Vagina (tissue), 2 donors: ENCODE measurements at regions not wholly inside any gene's neighbourhood (a gene's known extent, or its start where the extent isn't known, plus 50 kb on each side); places are given as distances from the start of the nearest gene placed in this dataset.

Source experiments
- DNase-seq, 2 donors: peaks; one replicate each; pipeline ENCODE4 v3.0.0-alpha.2; 2017; ENCODE audit errors: extremely low spot score in 2 of 2
- H3K27ac ChIP-seq: fragments of 200-600 bp; sonication (generic); one replicate; pipeline ENCODE4 v1.5.1; 2019
- H3K27me3 ChIP-seq: fragments of 200-600 bp; sonication (generic); one replicate; pipeline ENCODE4 v1.5.1; 2019
- H3K36me3 ChIP-seq, 2 donors: fragments of 200-600 bp; sonication (generic); one replicate each; pipeline ENCODE4 v1.5.1; 2017 to 2019
- H3K4me1 ChIP-seq: fragments of 200-600 bp; sonication (generic); one replicate; pipeline ENCODE4 v1.5.1; 2019
- H3K4me3 ChIP-seq, 2 donors: fragments of 200-600 bp; sonication (generic); 1 replicate in 1 of 2; 2 replicates in 1 of 2; pipeline ENCODE4 v1.5.1; 2016 to 2019
- H3K9me3 ChIP-seq: fragments of 200-600 bp; sonication (generic); one replicate; pipeline ENCODE4 v1.5.1; 2019
- POLR2A ChIP-seq, 2 donors: fragments of 450-650 bp; IDR thresholded peaks; one replicate each; pipeline ENCODE4 v1.6.1; 2017; ENCODE audit warnings: antibody characterized with exemption in 2 of 2, mild to moderate bottlenecking in 2 of 2, moderate library complexity in 2 of 2
- POLR2AphosphoS5 ChIP-seq, 2 donors: sonication (generic); formaldehyde crosslinking; IDR thresholded peaks; one replicate each; pipeline ENCODE4 v1.9.0; 2017; ENCODE audit warnings: antibody characterized with exemption in 2 of 2, mild to moderate bottlenecking in 2 of 2, low read depth in 1 of 2; ENCODE audit not compliant: insufficient read depth in 1 of 2
- intact Hi-C: fragments of 100-400 bp; cut with DNase I; formaldehyde crosslinking; loops from one replicate; pipeline ENCODE4 v1.15.1; 2023
- TF ChIP-seq, protein P1 (sequence below), 3 experiments: fragments of 450-650 bp in 2 of 3; fragments of 200-600 bp in 1 of 3; sonication (generic) in 1 of 3; IDR thresholded peaks; one replicate each; pipeline ENCODE4 v1.5.1; 2017 to 2019; ENCODE audit warnings: antibody characterized with exemption in 3 of 3, mild to moderate bottlenecking in 2 of 3, moderate library complexity in 2 of 3

DNA sequence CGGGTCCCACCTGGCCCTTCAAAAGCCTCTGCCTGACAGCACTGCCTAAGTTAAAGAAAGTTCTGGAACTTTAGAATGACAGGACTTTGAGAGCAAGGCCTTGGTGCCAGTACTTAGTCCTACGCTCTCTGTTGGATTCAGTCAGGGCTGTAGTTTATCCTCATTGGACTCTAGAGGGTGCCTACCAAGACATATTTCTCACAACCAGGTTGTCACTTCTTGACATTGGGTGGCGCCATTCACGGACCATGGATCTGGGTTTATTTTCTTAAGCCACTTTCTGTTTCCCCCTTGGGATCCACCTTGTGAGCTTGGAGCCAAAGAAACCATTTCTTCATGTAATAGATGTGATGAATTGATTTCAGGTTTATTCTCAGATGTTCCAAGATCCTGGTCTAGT, 787.0 kb upstream of the TBX3 start:
- intact Hi-C loops = no loop called here

DNA sequence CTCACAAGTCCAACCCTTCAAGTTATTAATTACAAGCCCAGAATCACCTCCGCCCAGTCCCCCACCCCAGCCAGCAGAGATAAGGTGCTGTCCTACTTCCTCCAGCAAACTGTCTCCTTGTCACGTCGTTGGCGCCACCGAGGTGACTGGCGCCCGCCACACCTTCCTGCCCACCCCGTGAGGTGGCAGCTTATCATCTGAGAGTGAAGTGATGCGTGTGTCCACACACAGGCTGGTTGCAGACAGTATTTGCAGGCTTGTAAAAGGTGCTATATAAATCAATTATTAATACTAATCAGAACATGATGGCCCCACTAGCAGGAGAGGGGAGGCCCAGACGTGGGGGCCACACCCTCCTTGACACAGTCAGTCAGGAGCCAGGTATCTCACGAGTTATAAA, 786.6 kb upstream of the TBX3 start:
- Histone ChIP-seq H3K27ac (no peak overlapping the region), H3K4me1 (peaks cover 3% of the 10 kb centered on the region), H3K4me3 (no peak overlapping the region), H3K36me3 (no peaks in the 10 kb centered on the region), H3K9me3 (no peaks in the 10 kb centered on the region), H3K27me3 (no peaks in the 10 kb centered on the region)
- DNase-seq = peak in 1 of 2 donors; percentile 49
- TF ChIP-seq, protein P1, sequence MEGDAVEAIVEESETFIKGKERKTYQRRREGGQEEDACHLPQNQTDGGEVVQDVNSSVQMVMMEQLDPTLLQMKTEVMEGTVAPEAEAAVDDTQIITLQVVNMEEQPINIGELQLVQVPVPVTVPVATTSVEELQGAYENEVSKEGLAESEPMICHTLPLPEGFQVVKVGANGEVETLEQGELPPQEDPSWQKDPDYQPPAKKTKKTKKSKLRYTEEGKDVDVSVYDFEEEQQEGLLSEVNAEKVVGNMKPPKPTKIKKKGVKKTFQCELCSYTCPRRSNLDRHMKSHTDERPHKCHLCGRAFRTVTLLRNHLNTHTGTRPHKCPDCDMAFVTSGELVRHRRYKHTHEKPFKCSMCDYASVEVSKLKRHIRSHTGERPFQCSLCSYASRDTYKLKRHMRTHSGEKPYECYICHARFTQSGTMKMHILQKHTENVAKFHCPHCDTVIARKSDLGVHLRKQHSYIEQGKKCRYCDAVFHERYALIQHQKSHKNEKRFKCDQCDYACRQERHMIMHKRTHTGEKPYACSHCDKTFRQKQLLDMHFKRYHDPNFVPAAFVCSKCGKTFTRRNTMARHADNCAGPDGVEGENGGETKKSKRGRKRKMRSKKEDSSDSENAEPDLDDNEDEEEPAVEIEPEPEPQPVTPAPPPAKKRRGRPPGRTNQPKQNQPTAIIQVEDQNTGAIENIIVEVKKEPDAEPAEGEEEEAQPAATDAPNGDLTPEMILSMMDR (IDR thresholded peaks at IDR 0.05) = no peak
- TF ChIP-seq POLR2A (IDR thresholded peaks at IDR 0.05) = no peak
- intact Hi-C loops = no loop called here

More for the DNA sequence above, 787.0 kb upstream of the TBX3 start:
- no peaks in the 10 kb centered on the region for H3K9me3 ChIP-seq
- peaks cover 3% of the 10 kb centered on the region for H3K4me1 ChIP-seq
- H3K27me3 ChIP-seq = no peaks in the 10 kb centered on the region
- peak in 1 of 2 donors; percentile 8 for DNase-seq
- H3K4me3 ChIP-seq = no peak overlapping the region
- TF ChIP-seq POLR2AphosphoS5 (IDR thresholded peaks at IDR 0.05; ENCODE audit: insufficient read depth in 1 of 2, low read depth in 1 of 2) (no peak), POLR2A (IDR thresholded peaks at IDR 0.05) (no peak)
- TF ChIP-seq, protein P1 (IDR thresholded peaks at IDR 0.05) = no peak
- H3K36me3 ChIP-seq = no peaks in the 10 kb centered on the region
- H3K27ac ChIP-seq = no peak overlapping the region

DNA sequence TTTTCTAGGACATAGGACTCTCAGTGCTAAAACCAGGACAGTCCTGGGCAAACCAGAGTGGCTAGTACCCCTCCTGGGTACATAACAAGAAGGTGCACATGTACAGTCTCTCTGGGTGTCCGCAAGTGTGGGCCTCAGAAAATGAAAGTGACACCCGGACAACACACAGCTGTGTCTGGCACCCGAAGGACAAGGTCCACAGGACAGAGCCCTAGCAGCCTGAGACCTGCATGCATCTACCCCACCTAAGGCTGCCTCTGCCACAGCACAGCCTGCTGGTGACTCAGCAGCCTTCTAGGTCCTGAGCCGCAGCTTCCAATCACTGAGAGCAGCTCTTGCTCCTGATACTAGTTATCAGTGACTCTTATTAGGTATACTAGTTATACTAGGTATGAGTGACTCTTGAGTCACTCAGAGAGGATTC, 784.1 kb upstream of the TBX3 start:
- H3K4me1 ChIP-seq = peaks cover 16% of the 10 kb centered on the region
- TF ChIP-seq POLR2A (IDR thresholded peaks at IDR 0.05) = no peak
- TF ChIP-seq, protein P1 (IDR thresholded peaks at IDR 0.05) = no peak
- no peak for TF ChIP-seq POLR2AphosphoS5 (IDR thresholded peaks at IDR 0.05; ENCODE audit: insufficient read depth in 1 of 2, low read depth in 1 of 2)
- intact Hi-C loops = no loop called here

DNA sequence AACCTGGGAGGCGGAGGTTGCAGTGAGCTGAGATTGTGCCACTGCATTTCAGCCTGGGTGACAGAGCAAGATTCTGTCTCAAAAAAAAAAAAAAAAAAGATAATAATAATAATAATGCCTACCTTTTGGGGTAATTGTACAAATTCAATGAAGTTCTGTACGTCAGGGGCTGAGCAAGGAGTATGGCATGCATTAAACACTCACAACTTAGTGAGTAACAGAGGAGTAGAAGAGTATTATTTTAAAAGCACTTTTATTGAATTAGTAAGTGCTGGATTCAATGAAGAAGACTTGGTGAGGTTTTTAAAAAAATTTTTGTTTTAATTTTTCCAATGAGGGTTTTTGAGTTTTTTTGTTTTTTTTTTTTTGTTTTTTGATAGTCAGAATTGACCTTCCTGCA, 783.6 kb upstream of the TBX3 start:
- Histone ChIP-seq H3K4me1 (peaks cover 14% of the 10 kb centered on the region), H3K9me3 (no peaks in the 10 kb centered on the region), H3K36me3 (no peaks in the 10 kb centered on the region), H3K27ac (no peak overlapping the region), H3K27me3 (no peaks in the 10 kb centered on the region), H3K4me3 (no peak overlapping the region)
- intact Hi-C loops = no loop called here
- TF ChIP-seq, protein P1 (IDR thresholded peaks at IDR 0.05) = no peak
- TF ChIP-seq POLR2AphosphoS5 (IDR thresholded peaks at IDR 0.05; ENCODE audit: insufficient read depth in 1 of 2, low read depth in 1 of 2) (no peak), POLR2A (IDR thresholded peaks at IDR 0.05) (no peak)
- DNase-seq = no peak

More for the DNA sequence above, 784.1 kb upstream of the TBX3 start:
- no peak overlapping the region for H3K4me3 ChIP-seq
- no peak overlapping the region for H3K27ac ChIP-seq
- H3K36me3 ChIP-seq = no peaks in the 10 kb centered on the region
- no peaks in the 10 kb centered on the region for H3K9me3 ChIP-seq
- no peaks in the 10 kb centered on the region for H3K27me3 ChIP-seq
- DNase-seq = no peak

DNA sequence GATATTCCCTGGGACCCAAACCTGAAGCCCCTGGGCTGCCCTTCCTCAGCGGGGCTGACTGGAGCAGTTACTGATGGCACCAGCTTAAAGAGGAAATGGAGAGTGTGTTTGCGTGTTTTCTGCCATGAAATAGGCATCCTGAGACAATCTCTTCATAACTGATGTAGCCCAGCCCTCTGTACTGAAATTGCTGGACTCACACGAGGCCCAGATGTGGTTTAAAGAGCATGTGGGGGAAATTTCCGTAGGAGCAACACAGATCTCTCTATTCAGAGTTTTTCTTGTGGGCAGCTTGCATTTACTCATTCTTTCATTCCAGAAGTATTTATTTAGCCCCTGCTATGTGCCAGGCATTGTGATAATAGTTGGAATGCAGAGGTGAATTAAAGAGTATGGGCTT, 782.1 kb upstream of the TBX3 start:
- no peaks in the 10 kb centered on the region for H3K9me3 ChIP-seq
- H3K4me1 ChIP-seq = peaks cover 14% of the 10 kb centered on the region
- H3K27ac ChIP-seq = no peak overlapping the region
- TF ChIP-seq, protein P1 (IDR thresholded peaks at IDR 0.05) = no peak
- TF ChIP-seq POLR2AphosphoS5 (IDR thresholded peaks at IDR 0.05; ENCODE audit: insufficient read depth in 1 of 2, low read depth in 1 of 2) = no peak
- TF ChIP-seq POLR2A (IDR thresholded peaks at IDR 0.05) = no peak
- no peak for DNase-seq
- no peak overlapping the region for H3K4me3 ChIP-seq
- intact Hi-C loops = no loop called here
- no peaks in the 10 kb centered on the region for H3K27me3 ChIP-seq
- H3K36me3 ChIP-seq = no peaks in the 10 kb centered on the region
